ENCODE measurements at regions not wholly inside any gene's neighbourhood (a gene's known extent, or its start where the extent isn't known, plus 50 kb on each side); places are given as distances from the start of the nearest gene placed in this dataset.

DNA sequence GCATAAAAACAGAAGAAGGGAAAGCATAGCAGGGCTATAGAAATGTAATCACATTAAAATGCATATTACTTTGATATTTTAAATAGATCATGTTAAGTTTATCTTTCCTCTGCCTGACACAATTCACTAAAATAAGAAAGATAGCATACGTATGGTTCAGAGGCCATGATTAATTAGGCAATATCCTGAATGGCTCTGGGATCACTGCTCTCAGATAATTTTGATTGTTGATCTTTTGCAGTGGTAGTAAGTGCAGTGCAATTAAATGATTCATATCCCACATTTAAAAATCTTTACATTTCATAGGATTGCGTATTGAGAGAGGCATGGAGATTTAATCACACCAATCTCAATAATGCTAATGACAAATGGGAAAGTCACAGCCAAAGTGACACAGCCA is 1040.7 kb downstream of the SOCS6 start:
- Histone ChIP-seq H3K27ac (ENCODE audit: low read depth, low read length) (no peak overlapping the region), H3K36me3 (ENCODE audit: insufficient read depth, low read length) (no peaks in the 10 kb centered on the region), H3K27me3 (ENCODE audit: insufficient read depth, low read length) (no peaks in the 10 kb centered on the region), H3K9me3 (ENCODE audit: control insufficient read depth in 1 of 2, low read length in 2 of 2) (no peaks in the 10 kb centered on the region), H3K4me3 (ENCODE audit: low read length in 2 of 2) (no peak overlapping the region), H3K4me1 (ENCODE audit: insufficient read depth, low read length) (no peaks in the 10 kb centered on the region)
- no peak for DNase-seq
- no peak overlapping the region for H3K4me3 Mint-ChIP-seq
- ChIA-PET POLR2A (ENCODE audit: partially characterized antibody) (no interaction called here), CTCF (ENCODE audit: partially characterized antibody) (no interaction called here)
- H3K27ac Mint-ChIP-seq, result no peak overlapping the region
- intact Hi-C loops (cut with micrococcal nuclease), result no loop called here
- H3K36me3 Mint-ChIP-seq, result no peaks in the 10 kb centered on the region
- no peaks in the 10 kb centered on the region for H3K4me1 Mint-ChIP-seq
- no peaks in the 10 kb centered on the region for H3K27me3 Mint-ChIP-seq
- peaks cover 0 to 7% (median under 1%) of the 10 kb centered on the region in 8 donors for H3K9me3 Mint-ChIP-seq

- intact Hi-C loops (cut with micrococcal nuclease), result no loop called here
- ChIA-PET CTCF (ENCODE audit: partially characterized antibody) (no interaction called here), POLR2A (ENCODE audit: partially characterized antibody) (no interaction called here)
- Histone ChIP-seq H3K9me3 (ENCODE audit: control insufficient read depth in 1 of 2, low read length in 2 of 2) (no peaks in the 10 kb centered on the region), H3K36me3 (ENCODE audit: insufficient read depth, low read length) (no peaks in the 10 kb centered on the region), H3K4me3 (ENCODE audit: low read length in 2 of 2) (no peak overlapping the region), H3K4me1 (ENCODE audit: insufficient read depth, low read length) (no peaks in the 10 kb centered on the region), H3K27me3 (ENCODE audit: insufficient read depth, low read length) (no peaks in the 10 kb centered on the region), H3K27ac (ENCODE audit: low read depth, low read length) (no peak overlapping the region)
- no peaks in the 10 kb centered on the region for H3K36me3 Mint-ChIP-seq
- no peak overlapping the region for H3K27ac Mint-ChIP-seq
- DNase-seq, result no peak
- peaks cover 0 to 7% (median under 1%) of the 10 kb centered on the region in 8 donors for H3K9me3 Mint-ChIP-seq
- no peaks in the 10 kb centered on the region for H3K4me1 Mint-ChIP-seq
- no peak overlapping the region for H3K4me3 Mint-ChIP-seq
- no peaks in the 10 kb centered on the region for H3K27me3 Mint-ChIP-seq
These were observed 1040.3 kb downstream of the SOCS6 start for GRCh38 chr18:71329114-71329513.

DNA sequence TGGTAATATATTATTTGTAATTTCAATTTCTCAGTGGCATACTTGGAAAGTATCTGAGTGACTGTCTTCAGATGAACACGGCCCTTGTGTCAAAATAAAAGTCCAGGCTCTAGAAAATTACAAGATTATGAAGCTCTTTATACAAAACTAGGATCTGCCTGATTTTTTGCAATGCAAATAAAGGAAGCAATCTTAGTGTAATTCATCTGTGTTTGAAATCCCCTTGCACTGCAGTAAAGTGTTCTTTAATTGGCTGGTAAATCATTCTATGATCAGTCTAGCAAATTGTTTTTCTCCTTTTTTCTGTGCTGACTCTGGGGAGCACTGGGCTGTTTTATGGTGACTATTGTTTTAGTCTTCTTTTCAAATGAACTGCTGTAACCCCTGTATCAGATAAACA is 1039.0 kb downstream of the SOCS6 start:
- Mint-ChIP-seq H3K4me3 (no peak overlapping the region), H3K9me3 (peaks cover 0 to 4% (median under 1%) of the 10 kb centered on the region in 8 donors), H3K36me3 (no peaks in the 10 kb centered on the region), H3K27ac (no peak overlapping the region), H3K27me3 (no peaks in the 10 kb centered on the region), H3K4me1 (no peaks in the 10 kb centered on the region)
- Histone ChIP-seq H3K27me3 (ENCODE audit: insufficient read depth, low read length) (no peaks in the 10 kb centered on the region), H3K27ac (ENCODE audit: low read depth, low read length) (no peak overlapping the region), H3K9me3 (ENCODE audit: control insufficient read depth in 1 of 2, low read length in 2 of 2) (no peaks in the 10 kb centered on the region), H3K4me3 (ENCODE audit: low read length in 2 of 2) (no peak overlapping the region), H3K4me1 (ENCODE audit: insufficient read depth, low read length) (no peaks in the 10 kb centered on the region), H3K36me3 (ENCODE audit: insufficient read depth, low read length) (no peaks in the 10 kb centered on the region)
- intact Hi-C loops (cut with micrococcal nuclease), result no loop called here
- ChIA-PET CTCF (ENCODE audit: partially characterized antibody) (no interaction called here), POLR2A (ENCODE audit: partially characterized antibody) (no interaction called here)
- no peak for DNase-seq

DNA sequence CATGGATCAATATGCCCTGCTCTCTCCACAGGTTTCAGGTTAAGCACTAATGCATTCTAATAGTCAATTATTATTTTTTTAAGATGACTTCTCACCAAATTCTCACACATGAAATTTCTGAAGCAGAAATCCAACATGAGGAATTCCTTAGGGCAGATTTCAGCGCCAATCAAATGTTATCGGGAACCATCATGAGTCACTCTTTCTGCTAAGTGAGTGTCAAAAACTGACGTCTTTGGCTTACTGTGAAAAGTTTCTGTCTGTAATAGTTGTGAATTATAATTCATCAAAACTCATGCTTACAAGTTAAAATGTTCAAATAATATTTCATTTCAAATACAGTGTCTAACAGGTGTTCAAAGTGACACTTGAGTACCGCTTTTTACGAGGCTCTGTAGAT is 1038.6 kb downstream of the SOCS6 start:
- no peaks in the 10 kb centered on the region for H3K4me1 ChIP-seq (ENCODE audit: insufficient read depth, low read length)
- H3K27ac ChIP-seq (ENCODE audit: low read depth, low read length), result no peak overlapping the region
- intact Hi-C loops (cut with micrococcal nuclease), result no loop called here
- no peaks in the 10 kb centered on the region for H3K27me3 Mint-ChIP-seq
- no peaks in the 10 kb centered on the region for H3K36me3 Mint-ChIP-seq
- ChIA-PET POLR2A (ENCODE audit: partially characterized antibody) (no interaction called here), CTCF (ENCODE audit: partially characterized antibody) (no interaction called here)
- peaks cover 0 to 4% (median under 1%) of the 10 kb centered on the region in 8 donors for H3K9me3 Mint-ChIP-seq
- H3K27ac Mint-ChIP-seq, result no peak overlapping the region
- no peaks in the 10 kb centered on the region for H3K4me1 Mint-ChIP-seq
- DNase-seq, result no peak
- H3K36me3 ChIP-seq (ENCODE audit: insufficient read depth, low read length), result no peaks in the 10 kb centered on the region
- H3K27me3 ChIP-seq (ENCODE audit: insufficient read depth, low read length), result no peaks in the 10 kb centered on the region
- no peak overlapping the region for H3K4me3 Mint-ChIP-seq
- H3K9me3 ChIP-seq (ENCODE audit: control insufficient read depth in 1 of 2, low read length in 2 of 2), result no peaks in the 10 kb centered on the region
- no peak overlapping the region for H3K4me3 ChIP-seq (ENCODE audit: low read length in 2 of 2)

GRCh38 chr18:71326826-71327225 is 1038.0 kb downstream of the SOCS6 start:
- Mint-ChIP-seq H3K27me3 (no peaks in the 10 kb centered on the region), H3K36me3 (no peaks in the 10 kb centered on the region), H3K4me1 (no peaks in the 10 kb centered on the region), H3K27ac (no peak overlapping the region), H3K4me3 (no peak overlapping the region), H3K9me3 (peaks cover 0 to 4% (median under 1%) of the 10 kb centered on the region in 8 donors)
- ChIA-PET CTCF (ENCODE audit: partially characterized antibody) (no interaction called here), POLR2A (ENCODE audit: partially characterized antibody) (no interaction called here)
- Histone ChIP-seq H3K4me1 (ENCODE audit: insufficient read depth, low read length) (no peaks in the 10 kb centered on the region), H3K9me3 (ENCODE audit: control insufficient read depth in 1 of 2, low read length in 2 of 2) (no peaks in the 10 kb centered on the region), H3K27me3 (ENCODE audit: insufficient read depth, low read length) (no peaks in the 10 kb centered on the region), H3K4me3 (ENCODE audit: low read length in 2 of 2) (no peak overlapping the region), H3K36me3 (ENCODE audit: insufficient read depth, low read length) (no peaks in the 10 kb centered on the region), H3K27ac (ENCODE audit: low read depth, low read length) (no peak overlapping the region)
- intact Hi-C loops (cut with micrococcal nuclease), result no loop called here
- DNase-seq, result no peak

- H3K27me3 Mint-ChIP-seq, result no peaks in the 10 kb centered on the region
- peaks cover 0 to 4% (median under 1%) of the 10 kb centered on the region in 8 donors for H3K9me3 Mint-ChIP-seq
- POLR2A ChIA-PET (ENCODE audit: partially characterized antibody), result no interaction called here
- DNase-seq, result no peak
- Histone ChIP-seq H3K4me3 (ENCODE audit: low read length in 2 of 2) (no peak overlapping the region), H3K27me3 (ENCODE audit: insufficient read depth, low read length) (no peaks in the 10 kb centered on the region), H3K4me1 (ENCODE audit: insufficient read depth, low read length) (no peaks in the 10 kb centered on the region), H3K9me3 (ENCODE audit: control insufficient read depth in 1 of 2, low read length in 2 of 2) (no peaks in the 10 kb centered on the region), H3K27ac (ENCODE audit: low read depth, low read length) (no peak overlapping the region), H3K36me3 (ENCODE audit: insufficient read depth, low read length) (no peaks in the 10 kb centered on the region)
- intact Hi-C loops (cut with micrococcal nuclease), result no loop called here
- CTCF ChIA-PET (ENCODE audit: partially characterized antibody), result no interaction called here
- H3K4me1 Mint-ChIP-seq, result no peaks in the 10 kb centered on the region
- no peak overlapping the region for H3K4me3 Mint-ChIP-seq
- H3K27ac Mint-ChIP-seq, result no peak overlapping the region
- H3K36me3 Mint-ChIP-seq, result no peaks in the 10 kb centered on the region
These were observed 1035.5 kb downstream of the SOCS6 start for GRCh38 chr18:71324356-71324755.

DNA sequence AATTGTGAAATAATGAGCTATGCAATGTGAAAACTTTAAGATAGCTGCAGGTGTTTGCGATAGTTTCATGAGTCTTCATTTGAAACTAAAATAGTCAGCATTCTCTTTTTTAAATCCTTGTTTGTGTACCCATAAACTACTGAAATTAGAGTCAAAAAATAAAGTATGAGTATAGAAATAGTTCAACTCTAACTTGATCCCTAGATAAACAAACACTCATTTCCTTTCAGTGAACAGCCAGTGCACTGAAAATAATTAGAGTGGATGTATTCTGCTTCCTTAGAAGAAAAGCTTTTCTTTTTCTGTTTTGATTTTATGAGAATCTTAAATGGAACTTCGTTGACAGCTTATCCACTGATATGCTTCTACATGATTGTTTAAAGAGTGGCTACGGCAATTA is 1033.4 kb downstream of the SOCS6 start:
- H3K4me3 Mint-ChIP-seq, result no peak overlapping the region
- H3K4me1 Mint-ChIP-seq, result no peaks in the 10 kb centered on the region
- DNase-seq, result no peak

DNA sequence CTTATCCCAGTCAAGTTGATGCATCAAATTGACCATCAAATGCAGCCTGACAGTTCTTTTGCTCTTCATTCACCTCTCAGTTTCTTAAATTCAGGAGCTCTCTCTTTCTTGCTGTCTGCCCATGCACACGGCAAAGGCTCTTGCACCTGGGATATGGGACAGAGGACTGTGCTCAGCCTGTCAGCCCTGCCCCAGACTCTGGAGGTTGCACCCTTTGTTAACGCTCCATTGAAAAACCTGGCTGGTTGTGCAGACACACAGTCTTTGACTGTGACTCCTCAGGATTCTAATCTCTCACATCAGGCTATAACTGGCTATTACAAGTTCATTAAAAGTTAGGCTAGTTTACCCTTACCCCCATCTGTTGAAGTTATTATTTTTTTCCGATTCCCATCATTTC is 1032.5 kb downstream of the SOCS6 start:
- intact Hi-C loops (cut with micrococcal nuclease), result no loop called here
- H3K4me1 Mint-ChIP-seq, result no peaks in the 10 kb centered on the region
- no peaks in the 10 kb centered on the region for H3K27me3 Mint-ChIP-seq
- Histone ChIP-seq H3K36me3 (ENCODE audit: insufficient read depth, low read length) (no peaks in the 10 kb centered on the region), H3K9me3 (ENCODE audit: control insufficient read depth in 1 of 2, low read length in 2 of 2) (no peaks in the 10 kb centered on the region), H3K27ac (ENCODE audit: low read depth, low read length) (no peak overlapping the region), H3K4me3 (ENCODE audit: low read length in 2 of 2) (no peak overlapping the region), H3K27me3 (ENCODE audit: insufficient read depth, low read length) (no peaks in the 10 kb centered on the region), H3K4me1 (ENCODE audit: insufficient read depth, low read length) (no peaks in the 10 kb centered on the region)
- peaks cover 0 to 3% (median 0%) of the 10 kb centered on the region in 8 donors for H3K9me3 Mint-ChIP-seq
- H3K27ac Mint-ChIP-seq, result no peak overlapping the region
- no peak overlapping the region for H3K4me3 Mint-ChIP-seq
- CTCF ChIA-PET (ENCODE audit: partially characterized antibody), result no interaction called here
- POLR2A ChIA-PET (ENCODE audit: partially characterized antibody), result no interaction called here
- no peaks in the 10 kb centered on the region for H3K36me3 Mint-ChIP-seq
- DNase-seq, result no peak

More for the DNA sequence above, 1033.4 kb downstream of the SOCS6 start:
- H3K27ac Mint-ChIP-seq, result no peak overlapping the region
- ChIA-PET CTCF (ENCODE audit: partially characterized antibody) (no interaction called here), POLR2A (ENCODE audit: partially characterized antibody) (no interaction called here)
- Histone ChIP-seq H3K27ac (ENCODE audit: low read depth, low read length) (no peak overlapping the region), H3K9me3 (ENCODE audit: control insufficient read depth in 1 of 2, low read length in 2 of 2) (no peaks in the 10 kb centered on the region), H3K27me3 (ENCODE audit: insufficient read depth, low read length) (no peaks in the 10 kb centered on the region), H3K36me3 (ENCODE audit: insufficient read depth, low read length) (no peaks in the 10 kb centered on the region), H3K4me1 (ENCODE audit: insufficient read depth, low read length) (no peaks in the 10 kb centered on the region), H3K4me3 (ENCODE audit: low read length in 2 of 2) (no peak overlapping the region)
- H3K36me3 Mint-ChIP-seq, result no peaks in the 10 kb centered on the region
- no peaks in the 10 kb centered on the region for H3K27me3 Mint-ChIP-seq
- peaks cover 0 to 3% (median 0%) of the 10 kb centered on the region in 8 donors for H3K9me3 Mint-ChIP-seq
- intact Hi-C loops (cut with micrococcal nuclease), result no loop called here
